Esophagus (tissue), 2 donors: ENCODE measurements at regions not wholly inside any gene's neighbourhood (a gene's known extent, or its start where the extent isn't known, plus 50 kb on each side); places are given as distances from the start of the nearest gene placed in this dataset.
"Not testable (repeated sequence)": the region's sequence is repeated elsewhere in the genome, so short reads cannot be mapped to it uniquely, and the experiment has no call there.

ENCODE experiments used
- H3K27ac ChIP-seq, 2 donors: one replicate each; pipeline ENCODE4 v1.5.1; 2013; ENCODE audit warnings: low read depth in 2 of 2, mild to moderate bottlenecking in 2 of 2, inconsistent platforms in 1 of 2, low read length in 1 of 2, moderate library complexity in 1 of 2
- H3K27me3 ChIP-seq, 2 donors: one replicate each; pipeline ENCODE4 v1.6.1; 2013; ENCODE audit warnings: low read length in 2 of 2, control low read depth in 1 of 2, mild to moderate bottlenecking in 1 of 2; ENCODE audit not compliant: insufficient read depth in 2 of 2, control insufficient read depth in 1 of 2
- H3K36me3 ChIP-seq, 2 donors: one replicate each; pipeline ENCODE4 v1.6.1; 2013; ENCODE audit warnings: low read length in 1 of 2; ENCODE audit not compliant: control insufficient read depth in 2 of 2, insufficient read depth in 2 of 2
- H3K4me1 ChIP-seq, 2 donors: one replicate each; pipeline ENCODE4 v1.6.1; 2013; ENCODE audit warnings: low read length in 1 of 2; ENCODE audit not compliant: control insufficient read depth in 2 of 2, insufficient read depth in 2 of 2
- H3K4me3 ChIP-seq, 2 donors: one replicate each; pipeline ENCODE4 v1.5.1; 2013; ENCODE audit warnings: low read length in 2 of 2, mild to moderate bottlenecking in 2 of 2, low read depth in 1 of 2, moderate library complexity in 1 of 2
- H3K9me3 ChIP-seq, 2 donors: one replicate each; pipeline ENCODE4 v1.6.1; 2013; ENCODE audit warnings: mild to moderate bottlenecking in 2 of 2, low read depth in 1 of 2, low read length in 1 of 2, moderate library complexity in 1 of 2; ENCODE audit not compliant: control insufficient read depth in 2 of 2, insufficient read depth in 1 of 2
- WGBS, 2 donors: extraction: QIAGEN DNeasy Blood & Tissue Kit; methylation state at CpG; one replicate each; pipeline ENCODE4 v1.1.7; 2013; 5-methylcytosine and 5-hydroxymethylcytosine counted together
- donor health status: healthy with polysubstance abuse.
- donor health status: Bipolar disorder and iron deficiency.

DNA sequence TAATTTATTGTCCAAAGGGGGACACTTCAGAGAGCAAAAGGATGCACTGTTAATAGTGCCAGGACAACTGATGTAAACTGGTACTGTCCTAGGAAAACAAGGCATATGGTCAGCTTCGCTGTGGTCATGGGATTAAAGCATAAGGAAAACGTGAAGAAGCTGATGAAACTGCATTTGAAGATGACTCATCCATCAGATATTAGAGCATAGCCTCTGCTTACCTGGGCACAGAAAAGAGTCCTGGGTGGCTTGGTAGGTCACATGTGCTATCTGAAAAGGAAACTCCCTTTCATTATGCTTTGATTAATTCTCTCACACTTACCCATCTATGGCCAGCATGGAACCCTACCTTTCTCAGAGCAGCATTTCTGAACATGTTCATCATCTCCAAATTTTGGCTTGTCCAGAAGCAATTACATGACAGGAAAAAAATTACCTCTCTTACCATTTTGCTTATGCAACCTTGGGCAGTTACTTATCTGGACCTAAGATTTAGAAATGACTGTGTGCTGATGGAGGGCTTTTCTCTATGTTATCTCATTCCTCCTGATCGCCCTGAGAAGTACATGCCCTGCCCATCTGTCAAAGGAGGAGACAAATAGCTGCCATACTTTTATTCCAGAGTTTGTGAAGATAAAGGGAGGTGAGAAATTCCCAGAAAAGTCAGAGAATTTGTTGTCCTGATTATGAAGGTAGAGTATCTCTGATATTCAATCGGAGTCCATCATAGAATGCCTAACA lies 275.3 kb upstream of the SLC14A2 start:
- Histone ChIP-seq H3K27me3 (no peaks in the 10 kb centered on the region), H3K9me3 (no peaks in the 10 kb centered on the region), H3K4me1 (no peaks in the 10 kb centered on the region), H3K4me3 (no peak overlapping the region), H3K27ac (no peak overlapping the region), H3K36me3 (no peaks in the 10 kb centered on the region)
- 70 to 73% methylated on average over 4 of the region's 4 CpGs for WGBS, 2 donors

DNA sequence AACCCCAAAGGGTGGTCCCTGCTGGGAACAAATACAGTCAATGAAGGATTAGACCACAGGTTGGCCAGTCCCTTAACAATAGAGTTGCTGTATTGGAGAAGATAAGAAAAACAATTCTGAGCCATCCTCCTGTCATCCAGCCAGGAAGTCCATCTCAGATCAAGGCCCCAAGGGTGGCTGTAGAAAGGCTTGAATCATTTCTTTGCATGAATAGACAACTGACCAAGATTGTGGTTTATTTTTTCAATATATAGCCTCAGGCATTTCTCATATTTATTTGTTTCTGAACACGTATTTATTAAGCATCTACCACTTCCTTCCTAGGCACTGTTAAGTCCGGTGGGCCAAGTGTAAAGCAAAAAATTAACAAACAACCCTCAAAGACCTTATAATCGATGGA lies 274.4 kb upstream of the SLC14A2 start:
- Histone ChIP-seq H3K27ac (no peak overlapping the region), H3K9me3 (no peaks in the 10 kb centered on the region), H3K27me3 (no peaks in the 10 kb centered on the region), H3K4me1 (no peaks in the 10 kb centered on the region), H3K36me3 (no peaks in the 10 kb centered on the region), H3K4me3 (no peak overlapping the region)
- WGBS, 2 donors: 65 to 84% methylated on average over 3 of the region's 3 CpGs

DNA sequence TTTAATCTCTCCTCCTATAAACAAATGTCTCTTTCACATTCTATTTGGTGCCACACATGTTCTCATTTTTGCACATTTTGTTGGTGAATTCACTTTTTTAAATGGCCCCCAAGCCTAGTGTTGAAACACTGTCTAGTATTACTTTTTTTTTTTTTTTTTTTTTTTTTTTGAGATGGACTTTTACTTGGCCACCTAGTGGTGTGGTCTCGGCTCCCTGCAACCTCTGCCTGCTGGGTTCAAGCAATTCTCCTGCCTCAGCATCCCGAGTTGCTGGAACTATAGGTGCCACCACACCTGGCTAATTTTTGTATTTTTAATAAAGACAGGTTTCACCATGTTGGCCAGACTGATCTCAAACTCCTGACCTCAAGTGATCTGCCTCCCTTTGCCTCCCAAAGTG lies 273.8 kb upstream of the SLC14A2 start:
- no peaks in the 10 kb centered on the region for H3K4me1 ChIP-seq
- WGBS, 2 donors: 77 to 82% methylated on average over 2 of the region's 2 CpGs
- H3K9me3 ChIP-seq: no peaks in the 10 kb centered on the region
- H3K4me3 ChIP-seq: no peak overlapping the region
- no peak overlapping the region for H3K27ac ChIP-seq
- no peaks in the 10 kb centered on the region for H3K27me3 ChIP-seq
- H3K36me3 ChIP-seq: no peaks in the 10 kb centered on the region

DNA sequence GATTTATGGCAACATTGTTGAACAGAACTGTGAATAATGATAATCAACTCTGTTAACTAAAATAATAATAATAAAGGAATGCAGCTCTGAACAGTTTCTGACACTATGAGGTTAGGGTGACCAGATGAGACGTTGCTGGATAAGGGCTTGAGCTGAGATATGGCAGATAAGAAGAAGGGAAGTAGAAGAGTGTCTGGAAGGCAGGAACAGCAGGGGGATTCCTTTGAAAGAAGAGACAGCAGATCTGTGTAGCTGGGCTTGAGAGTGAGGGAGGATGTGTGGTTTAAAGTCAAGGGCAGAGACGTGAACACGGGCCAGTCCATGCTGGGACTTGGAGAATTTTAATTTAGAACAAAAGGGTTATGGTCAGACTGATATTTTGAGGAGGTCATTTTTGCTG lies 273.1 kb upstream of the SLC14A2 start:
- no peak overlapping the region for H3K27ac ChIP-seq
- 54 to 67% methylated on average over 3 of the region's 3 CpGs for WGBS, 2 donors
- no peaks in the 10 kb centered on the region for H3K27me3 ChIP-seq
- no peaks in the 10 kb centered on the region for H3K9me3 ChIP-seq
- no peaks in the 10 kb centered on the region for H3K4me1 ChIP-seq
- H3K36me3 ChIP-seq: no peaks in the 10 kb centered on the region
- H3K4me3 ChIP-seq: no peak overlapping the region

DNA sequence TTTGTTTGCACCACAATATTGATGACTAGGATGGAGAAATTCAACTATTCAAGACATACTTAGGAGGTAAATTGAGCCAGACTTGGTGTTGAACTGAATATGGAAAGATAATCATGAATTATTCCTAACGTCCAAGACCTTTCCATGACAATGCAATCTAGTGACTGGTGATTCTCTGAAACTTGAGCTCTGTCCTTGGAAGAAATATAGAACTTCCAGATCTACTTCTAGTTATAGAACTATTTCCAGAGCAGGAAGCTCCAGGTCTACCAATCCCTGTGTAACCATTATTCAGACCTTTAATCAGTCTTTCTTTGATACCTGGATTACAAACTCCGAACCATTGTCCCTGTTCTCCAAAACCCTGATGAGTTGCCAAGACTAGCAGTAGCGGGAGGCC lies 272.6 kb upstream of the SLC14A2 start:
- 75% methylated on average over 3 of the region's 3 CpGs for WGBS, 2 donors
- H3K27ac ChIP-seq: no peak overlapping the region
- H3K4me1 ChIP-seq: no peaks in the 10 kb centered on the region
- H3K36me3 ChIP-seq: no peaks in the 10 kb centered on the region
- no peaks in the 10 kb centered on the region for H3K27me3 ChIP-seq
- no peaks in the 10 kb centered on the region for H3K9me3 ChIP-seq
- no peak overlapping the region for H3K4me3 ChIP-seq

DNA sequence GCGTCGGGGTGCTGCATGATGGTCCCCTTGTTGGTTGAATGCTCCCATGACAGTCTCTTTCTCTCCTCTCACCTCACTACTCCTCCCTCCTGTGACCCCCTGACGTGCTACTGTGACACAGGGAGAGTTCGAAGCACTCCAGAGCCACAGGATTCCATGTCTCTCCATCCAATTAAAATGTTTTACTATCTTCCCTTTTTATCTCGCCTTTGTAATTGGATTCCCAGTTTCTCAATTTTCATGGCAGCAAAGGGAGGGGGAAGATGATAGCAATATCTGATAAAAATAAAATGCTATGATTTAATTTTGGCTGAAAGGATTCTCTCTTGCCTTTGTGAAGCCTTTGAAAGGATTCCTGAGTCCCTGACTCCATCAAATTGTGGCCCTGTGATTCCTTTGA lies 271.9 kb upstream of the SLC14A2 start:
- Histone ChIP-seq H3K27ac (no peak overlapping the region), H3K9me3 (no peaks in the 10 kb centered on the region), H3K27me3 (no peaks in the 10 kb centered on the region), H3K36me3 (no peaks in the 10 kb centered on the region), H3K4me1 (no peaks in the 10 kb centered on the region), H3K4me3 (no peak overlapping the region)
- WGBS, 2 donors: 82 to 86% methylated on average over 5 of the region's 5 CpGs

DNA sequence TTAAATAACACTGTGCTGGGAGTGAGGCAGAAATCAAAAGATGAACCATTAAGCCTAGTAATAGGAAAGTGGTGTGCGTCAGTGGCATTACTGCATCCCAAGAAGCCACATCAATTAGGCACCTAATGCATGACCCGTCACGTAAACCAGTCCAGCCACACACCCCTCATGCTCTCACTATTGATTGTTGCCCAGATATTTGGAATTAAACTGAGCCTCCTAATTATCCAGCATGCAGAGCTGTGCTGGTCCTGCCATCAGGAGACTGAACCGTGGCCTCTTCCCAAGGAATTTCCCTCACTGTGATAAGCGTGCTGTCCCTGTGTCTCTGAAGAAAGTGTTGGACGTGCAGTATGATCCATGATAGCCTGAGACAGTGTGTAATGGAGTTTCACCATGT lies 270.6 kb upstream of the SLC14A2 start:
- not testable (repeated sequence) for H3K36me3 ChIP-seq, H3K4me1 ChIP-seq, H3K27ac ChIP-seq, H3K4me3 ChIP-seq, H3K9me3 ChIP-seq, H3K27me3 ChIP-seq
- WGBS, 2 donors: 89 to 90% methylated on average over 6 of the region's 6 CpGs

DNA sequence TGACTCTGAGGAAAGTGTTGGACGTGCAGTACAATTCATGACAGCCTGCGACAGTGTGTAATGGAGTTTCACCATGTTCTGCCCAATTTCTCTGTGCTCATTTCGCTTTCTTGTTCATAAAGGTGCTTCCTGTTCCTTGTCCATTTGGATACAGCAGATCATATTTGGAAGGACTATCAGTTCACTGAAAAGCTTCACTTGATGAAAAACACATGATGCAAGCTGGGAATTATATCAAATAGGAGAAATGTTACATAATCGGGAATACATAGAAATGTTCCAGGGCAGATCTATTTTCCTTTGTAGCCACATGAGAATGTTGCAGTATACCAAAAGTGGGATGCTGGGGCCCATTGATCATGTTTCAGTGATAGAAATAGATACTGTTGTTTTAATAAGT lies 266.3 kb upstream of the SLC14A2 start:
- WGBS, 2 donors: 84 to 87% methylated on average over 4 of the region's 4 CpGs
- Histone ChIP-seq H3K27ac (no peak overlapping the region), H3K9me3 (no peaks in the 10 kb centered on the region), H3K27me3 (no peaks in the 10 kb centered on the region), H3K4me1 (no peaks in the 10 kb centered on the region), H3K4me3 (no peak overlapping the region), H3K36me3 (no peaks in the 10 kb centered on the region)

DNA sequence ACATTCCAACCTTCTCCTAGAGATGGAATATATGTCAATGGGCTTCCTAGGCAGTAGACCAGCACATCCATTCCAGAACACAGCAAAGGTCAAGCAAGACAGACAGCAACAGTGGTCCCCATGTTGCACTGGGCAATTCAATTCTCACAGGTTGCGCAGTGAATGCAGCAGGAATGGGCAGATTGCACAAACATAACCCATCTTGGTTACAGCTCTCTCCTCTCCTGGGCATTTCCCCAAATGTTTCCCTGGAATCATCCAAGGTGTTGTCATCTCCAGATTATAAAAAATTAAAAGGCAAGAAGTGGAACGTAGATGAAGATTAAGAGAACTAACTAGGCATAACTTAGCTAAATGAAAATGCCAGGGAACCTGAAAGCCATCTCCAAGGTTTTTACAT lies 265.8 kb upstream of the SLC14A2 start:
- no peaks in the 10 kb centered on the region for H3K9me3 ChIP-seq
- H3K27me3 ChIP-seq: no peaks in the 10 kb centered on the region
- H3K36me3 ChIP-seq: no peaks in the 10 kb centered on the region
- H3K4me1 ChIP-seq: no peaks in the 10 kb centered on the region
- no peak overlapping the region for H3K27ac ChIP-seq
- H3K4me3 ChIP-seq: no peak overlapping the region
- 74 to 80% methylated on average over 2 of the region's 2 CpGs for whole genome bisulfite sequencing, 2 donors

DNA sequence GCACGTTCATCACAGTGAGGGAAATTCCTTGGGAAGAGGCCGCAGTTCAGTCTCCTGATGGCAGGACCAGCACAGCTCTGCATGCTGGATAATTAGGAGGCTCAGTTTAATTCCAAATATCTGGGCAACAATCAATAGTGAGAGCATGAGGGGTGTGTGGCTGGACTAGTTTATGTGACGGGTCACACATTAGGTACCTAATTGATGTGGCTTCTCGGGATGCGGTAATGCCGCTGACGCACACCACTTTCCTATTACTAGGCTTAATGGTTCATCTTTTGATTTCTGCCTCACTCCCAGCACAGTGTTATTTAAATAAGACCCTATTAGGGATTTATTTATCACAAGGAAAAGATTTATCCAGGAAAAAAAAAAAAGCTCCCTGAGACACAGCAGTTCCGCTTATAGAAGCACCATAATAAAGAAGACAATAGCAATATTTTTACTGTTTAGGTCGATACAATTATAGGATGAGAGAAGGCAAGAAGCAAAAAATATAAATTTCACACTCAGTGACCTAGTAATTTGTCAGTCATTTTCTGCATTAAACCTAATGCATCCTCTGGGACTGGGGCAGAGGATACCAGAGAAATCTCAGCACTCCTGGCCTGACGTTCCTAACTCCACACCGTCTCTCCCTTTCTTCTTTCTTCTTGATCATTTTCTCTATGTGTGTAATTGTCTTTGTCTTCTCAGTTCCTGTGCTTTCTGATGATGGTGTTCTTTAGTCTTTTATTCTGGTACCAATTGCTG lies 264.7 kb upstream of the SLC14A2 start:
- Histone ChIP-seq H3K9me3 (no peaks in the 10 kb centered on the region), H3K27me3 (no peaks in the 10 kb centered on the region), H3K4me3 (no peak overlapping the region), H3K4me1 (no peaks in the 10 kb centered on the region), H3K36me3 (no peaks in the 10 kb centered on the region), H3K27ac (no peak overlapping the region)
- WGBS, 2 donors: 86 to 92% methylated on average over 11 of the region's 11 CpGs
